CD4-positive, CD25-positive, alpha-beta regulatory T cell (primary cell): ENCODE measurements at regions not wholly inside any gene's neighbourhood (a gene's known extent, or its start where the extent isn't known, plus 50 kb on each side); places are given as distances from the start of the nearest gene placed in this dataset.
A peak's percentile ranks its signal among the peaks of the same experiment; 100 is the strongest.

Source experiments
- ATAC-seq, 2 donors: fragments of 150-1000 bp; cut with Tn5 transposase; one replicate each; pipeline ENCODE4 v1.10.0; 2021; ENCODE audit warnings: low read depth in 2 of 2, moderate number of reproducible peaks in 2 of 2, moderate library complexity in 1 of 2
- DNase-seq, 3 donors: peaks; one replicate each; pipeline versions ENCODE4 v3.0.0 to v3.0.0-alpha.2; 2012 to 2022; ENCODE audit warnings: mixed read lengths in 1 of 3
- H3K27ac ChIP-seq: one replicate; pipeline ENCODE4 v1.7.0; 2013; ENCODE audit warnings: mild to moderate bottlenecking, low read length; ENCODE audit not compliant: insufficient read depth, poor library complexity, severe bottlenecking
- H3K27me3 ChIP-seq: one replicate; pipeline ENCODE4 v1.7.0; 2013; ENCODE audit warnings: low read length; ENCODE audit not compliant: control insufficient read depth, insufficient read depth
- H3K36me3 ChIP-seq: one replicate; pipeline ENCODE4 v1.7.0; 2013; ENCODE audit warnings: mild to moderate bottlenecking, low read length, moderate library complexity; ENCODE audit not compliant: control insufficient read depth, insufficient read depth
- H3K4me1 ChIP-seq: 2 replicates; pipeline ENCODE4 v1.7.0; 2013; ENCODE audit warnings: mild to moderate bottlenecking, low read length; ENCODE audit not compliant: insufficient read depth, control insufficient read depth, poor library complexity, severe bottlenecking
- H3K4me3 ChIP-seq: one replicate; pipeline ENCODE4 v1.7.0; 2013; ENCODE audit warnings: low read depth, mild to moderate bottlenecking, low read length, moderate library complexity
- H3K9me3 ChIP-seq, 2 experiments: 1 replicate in 1 of 2; 2 replicates in 1 of 2; pipeline ENCODE4 v1.7.0; 2013; ENCODE audit warnings: low read length in 2 of 2, mild to moderate bottlenecking in 1 of 2, moderate library complexity in 1 of 2; ENCODE audit not compliant: control insufficient read depth in 2 of 2
- H3K27ac Mint-ChIP-seq, 3 donors: one replicate each; pipeline ENCODE4 v1.8.0; 2020 to 2022; ENCODE audit warnings: mild to moderate bottlenecking in 3 of 3, mixed read lengths in 3 of 3, moderate library complexity in 2 of 3
- H3K27me3 Mint-ChIP-seq: one replicate; pipeline ENCODE4 v1.8.0; 2022; ENCODE audit warnings: mild to moderate bottlenecking, mixed read lengths
- H3K36me3 Mint-ChIP-seq: one replicate; pipeline ENCODE4 v1.8.0; 2020; ENCODE audit warnings: mixed read lengths
- H3K4me1 Mint-ChIP-seq, 4 donors: one replicate each; pipeline ENCODE4 v1.8.0; 2020 to 2022; ENCODE audit warnings: mixed read lengths in 4 of 4, mild to moderate bottlenecking in 1 of 4
- H3K4me3 Mint-ChIP-seq, 4 donors: one replicate each; pipeline ENCODE4 v1.8.0; 2020 to 2022; ENCODE audit warnings: mild to moderate bottlenecking in 4 of 4, mixed read lengths in 4 of 4, moderate library complexity in 3 of 4
- H3K9me3 Mint-ChIP-seq, 7 donors: one replicate each; pipeline ENCODE4 v1.8.0; 2020 to 2022; ENCODE audit warnings: mixed read lengths in 7 of 7, mild to moderate bottlenecking in 3 of 7, moderate library complexity in 2 of 7

DNA sequence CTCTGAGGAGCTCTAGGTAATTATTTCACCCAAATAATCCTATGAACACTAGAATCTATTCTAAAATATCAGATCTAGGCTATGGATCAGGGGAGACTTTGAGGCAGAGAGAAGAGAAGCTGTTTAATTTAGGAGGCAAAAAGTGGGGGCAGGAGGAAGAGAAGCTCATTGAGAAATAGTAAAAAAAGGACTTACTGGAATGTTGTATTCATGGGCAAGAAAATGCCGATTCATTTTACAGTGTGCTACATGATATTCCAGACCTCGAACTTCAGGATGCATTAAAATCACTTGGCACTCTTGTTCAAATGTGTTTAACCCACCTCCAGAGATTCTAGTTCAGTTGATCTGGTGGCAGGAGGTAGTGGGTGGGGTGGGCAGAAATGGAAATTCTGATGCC lies 109.5 kb upstream of the ITGB1 start:
- peak overlapping the region in 1 of 3 donors; percentile 11 for H3K27ac Mint-ChIP-seq

DNA sequence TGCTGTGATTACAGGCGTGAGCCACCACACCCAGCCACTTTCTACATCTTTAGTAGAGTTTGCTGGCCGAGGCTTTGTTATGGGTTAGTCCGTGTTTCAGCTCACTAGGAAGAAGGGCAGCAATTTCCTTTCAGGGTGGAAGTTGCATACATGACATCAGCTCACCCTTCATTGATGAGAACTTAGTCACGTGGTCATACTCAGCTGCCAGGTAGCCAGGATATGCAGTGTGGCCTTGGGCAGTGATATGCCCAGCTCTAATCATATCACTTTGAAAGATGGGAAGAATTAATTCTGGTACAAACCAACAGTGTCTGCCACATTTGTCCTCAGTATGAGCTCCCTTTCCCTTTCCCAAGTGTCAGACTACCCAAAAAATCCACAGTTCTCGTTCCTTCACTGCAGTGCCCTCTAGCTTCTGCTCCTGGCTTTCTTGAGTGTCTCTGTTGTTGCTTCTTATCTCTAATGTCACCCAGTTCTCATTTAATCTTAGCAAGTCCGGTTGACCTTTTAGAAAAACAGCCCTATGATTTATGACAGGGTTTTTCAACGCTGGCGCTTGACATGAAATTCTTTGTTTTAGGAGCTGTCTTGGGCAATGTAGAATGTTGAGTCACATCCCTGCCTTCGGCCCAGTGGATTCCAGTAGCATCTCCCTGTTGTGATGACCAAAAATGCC lies 108.7 kb upstream of the ITGB1 start:
- no peak for ATAC-seq
- Mint-ChIP-seq H3K36me3 (peaks cover 7% of the 10 kb centered on the region), H3K4me1 (peaks cover 13 to 31% (median 24%) of the 10 kb centered on the region in 4 donors), H3K4me3 (no peak overlapping the region), H3K27ac (peak overlapping the region in 2 of 3 donors; percentile 10 to 29), H3K27me3 (no peaks in the 10 kb centered on the region), H3K9me3 (peaks cover 0 to 2% (median 0%) of the 10 kb centered on the region in 7 donors)
- no peaks in the 10 kb centered on the region for H3K27me3 ChIP-seq
- no peak for DNase-seq
- no peaks in the 10 kb centered on the region for H3K9me3 ChIP-seq
- H3K36me3 ChIP-seq: peaks cover 1% of the 10 kb centered on the region
- H3K27ac ChIP-seq: no peak overlapping the region
- H3K4me1 ChIP-seq: no peaks in the 10 kb centered on the region
- H3K4me3 ChIP-seq: no peak overlapping the region

More for the DNA sequence above, 109.5 kb upstream of the ITGB1 start:
- DNase-seq (no peak), ATAC-seq (no peak)
- no peak overlapping the region for H3K4me3 ChIP-seq
- no peaks in the 10 kb centered on the region for H3K36me3 ChIP-seq
- peaks cover 0 to 3% (median 0%) of the 10 kb centered on the region in 7 donors for H3K9me3 Mint-ChIP-seq
- H3K27ac ChIP-seq: no peak overlapping the region
- H3K27me3 ChIP-seq: no peaks in the 10 kb centered on the region
- no peaks in the 10 kb centered on the region for H3K27me3 Mint-ChIP-seq
- H3K36me3 Mint-ChIP-seq: peaks cover 10% of the 10 kb centered on the region
- peaks cover 11 to 31% (median 27%) of the 10 kb centered on the region in 4 donors for H3K4me1 Mint-ChIP-seq
- no peaks in the 10 kb centered on the region for H3K9me3 ChIP-seq
- H3K4me3 Mint-ChIP-seq: no peak overlapping the region
- no peaks in the 10 kb centered on the region for H3K4me1 ChIP-seq

- Histone ChIP-seq H3K36me3 (peaks cover 2% of the 10 kb centered on the region), H3K4me1 (no peaks in the 10 kb centered on the region), H3K9me3 (no peaks in the 10 kb centered on the region), H3K27ac (no peak overlapping the region), H3K4me3 (no peak overlapping the region), H3K27me3 (no peaks in the 10 kb centered on the region)
- Mint-ChIP-seq H3K27me3 (no peaks in the 10 kb centered on the region), H3K4me1 (peaks cover 13 to 34% (median 21%) of the 10 kb centered on the region in 4 donors), H3K27ac (peak overlapping the region in 2 of 3 donors; percentile 69 to 75), H3K4me3 (no peak overlapping the region), H3K36me3 (peaks cover 14% of the 10 kb centered on the region), H3K9me3 (peaks cover 0 to 3% (median 2%) of the 10 kb centered on the region in 7 donors)
- DNase-seq: no peak
- ATAC-seq: no peak
Measured at GRCh38 chr10:33065111-33065510, 107.1 kb upstream of the ITGB1 start.

DNA sequence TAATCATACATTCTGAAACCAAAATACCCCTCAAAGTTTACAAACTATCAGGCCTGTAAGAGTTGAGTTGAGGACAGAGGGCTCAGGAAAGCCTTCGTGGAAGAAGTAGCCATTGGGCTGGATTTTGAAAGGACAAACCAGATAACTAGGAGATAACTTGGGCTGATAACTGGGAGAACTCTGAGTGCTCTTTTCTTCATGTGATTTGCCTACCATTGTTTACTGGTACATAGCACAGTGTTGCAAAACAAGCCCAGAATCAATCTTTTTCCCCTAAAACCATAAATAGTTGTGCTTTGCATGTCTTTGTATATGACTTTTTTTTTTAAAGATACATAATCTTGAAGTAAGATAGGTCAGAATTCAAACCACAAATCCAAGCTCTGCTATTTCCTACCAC lies 106.7 kb upstream of the ITGB1 start:
- Histone ChIP-seq H3K27ac (no peak overlapping the region), H3K9me3 (no peaks in the 10 kb centered on the region), H3K4me3 (no peak overlapping the region), H3K4me1 (no peaks in the 10 kb centered on the region), H3K27me3 (no peaks in the 10 kb centered on the region), H3K36me3 (peaks cover 2% of the 10 kb centered on the region)
- H3K4me1 Mint-ChIP-seq: peaks cover 17 to 30% (median 22%) of the 10 kb centered on the region in 4 donors
- H3K27me3 Mint-ChIP-seq: no peaks in the 10 kb centered on the region
- peak overlapping the region in 1 of 3 donors; percentile 57 for H3K27ac Mint-ChIP-seq
- ATAC-seq (no peak), DNase-seq (no peak)
- peak overlapping the region in 1 of 4 donors; percentile 32 for H3K4me3 Mint-ChIP-seq
- H3K36me3 Mint-ChIP-seq: peaks cover 18% of the 10 kb centered on the region
- H3K9me3 Mint-ChIP-seq: peaks cover 0 to 5% (median 2%) of the 10 kb centered on the region in 7 donors

- DNase-seq (no peak), ATAC-seq (no peak)
- Mint-ChIP-seq H3K4me3 (no peak overlapping the region), H3K27me3 (no peaks in the 10 kb centered on the region), H3K36me3 (peaks cover 25% of the 10 kb centered on the region), H3K27ac (peak overlapping the region in 1 of 3 donors; percentile 48), H3K9me3 (peaks cover 2 to 5% (median 3%) of the 10 kb centered on the region in 7 donors), H3K4me1 (peaks cover 11 to 42% (median 18%) of the 10 kb centered on the region in 4 donors)
- Histone ChIP-seq H3K4me3 (no peak overlapping the region), H3K36me3 (peaks cover 2% of the 10 kb centered on the region), H3K4me1 (no peaks in the 10 kb centered on the region), H3K27me3 (no peaks in the 10 kb centered on the region), H3K9me3 (no peaks in the 10 kb centered on the region), H3K27ac (no peak overlapping the region)
Measured at GRCh38 chr10:33057620-33058019, 99.6 kb upstream of the ITGB1 start.

DNA sequence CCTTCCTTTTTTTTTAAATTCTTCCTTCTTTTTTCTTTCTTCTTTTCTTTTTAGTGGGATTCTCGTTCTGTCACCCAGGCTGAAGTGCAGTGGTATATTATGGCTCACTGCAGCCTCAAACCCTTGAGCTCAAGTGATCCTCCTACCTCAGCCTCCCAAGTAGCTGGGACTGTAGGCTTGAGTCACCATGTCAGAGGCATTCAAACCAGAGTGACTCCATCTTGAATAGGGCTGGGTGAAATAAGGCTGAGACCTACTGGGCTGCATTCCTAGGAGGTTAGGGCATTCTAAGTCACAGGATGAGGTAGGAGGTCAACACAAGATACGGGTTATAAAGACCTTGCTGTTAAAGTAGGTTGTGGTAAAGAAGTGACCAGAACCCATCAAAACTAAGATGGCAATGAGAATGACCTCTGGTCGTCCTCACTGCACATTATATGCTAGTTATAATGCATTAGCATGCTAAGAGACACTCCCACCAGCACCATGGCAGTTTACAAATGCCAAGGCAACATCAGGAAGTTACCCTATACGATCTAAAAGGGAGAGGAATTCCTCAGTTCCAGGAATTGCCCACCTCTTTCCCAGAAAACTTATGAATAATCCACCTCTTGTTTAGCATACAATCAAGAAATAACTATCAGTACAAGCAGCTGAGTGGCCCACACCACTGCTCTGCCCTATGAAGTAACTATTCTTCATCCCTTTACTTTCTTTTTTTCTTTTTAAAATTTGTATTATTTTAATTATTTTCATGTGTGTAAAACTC lies 99.0 kb upstream of the ITGB1 start:
- H3K27me3 ChIP-seq: no peaks in the 10 kb centered on the region
- no peak overlapping the region for H3K27ac ChIP-seq
- Mint-ChIP-seq H3K9me3 (peaks cover 2 to 6% (median 3%) of the 10 kb centered on the region in 7 donors), H3K4me1 (peaks cover 11 to 41% (median 20%) of the 10 kb centered on the region in 4 donors), H3K27me3 (no peaks in the 10 kb centered on the region), H3K36me3 (peaks cover 27% of the 10 kb centered on the region), H3K4me3 (no peak overlapping the region), H3K27ac (no peak overlapping the region)
- no peaks in the 10 kb centered on the region for H3K9me3 ChIP-seq
- no peak for DNase-seq
- peaks cover 2% of the 10 kb centered on the region for H3K36me3 ChIP-seq
- peaks cover 2% of the 10 kb centered on the region for H3K4me1 ChIP-seq
- no peak for ATAC-seq
- H3K4me3 ChIP-seq: no peak overlapping the region

- Mint-ChIP-seq H3K9me3 (peaks cover 0 to 6% (median 3%) of the 10 kb centered on the region in 7 donors), H3K27ac (peak overlapping the region in 2 of 3 donors; percentile 13 to 53), H3K36me3 (peaks cover 25% of the 10 kb centered on the region), H3K4me3 (peak overlapping the region in 1 of 4 donors; percentile 23), H3K4me1 (peaks cover 11 to 44% (median 22%) of the 10 kb centered on the region in 4 donors), H3K27me3 (no peaks in the 10 kb centered on the region)
- Histone ChIP-seq H3K27ac (no peak overlapping the region), H3K4me1 (peaks cover 5% of the 10 kb centered on the region), H3K4me3 (no peak overlapping the region), H3K27me3 (no peaks in the 10 kb centered on the region), H3K9me3 (no peaks in the 10 kb centered on the region), H3K36me3 (no peaks in the 10 kb centered on the region)
- ATAC-seq (no peak), DNase-seq (no peak)
Measured at GRCh38 chr10:33055625-33056024, 97.6 kb upstream of the ITGB1 start.
